LoVo (cell line): ENCODE measurements at regions not wholly inside any gene's neighbourhood (a gene's known extent, or its start where the extent isn't known, plus 50 kb on each side); places are given as distances from the start of the nearest gene placed in this dataset.
"Not testable (repeated sequence)": the region's sequence is repeated elsewhere in the genome, so short reads cannot be mapped to it uniquely, and the experiment has no call there.

Source experiments
- DNase-seq: peaks from one replicate; pipeline ENCODE4 v3.0.0-alpha.2; 2016; ENCODE audit warnings: low spot score

- no peak for DNase-seq
Observed at GRCh38 chr7:12884856-12885440, 197.5 kb downstream of the ARL4A start.

- no peak for DNase-seq
Observed at GRCh38 chr7:12888717-12889116, 201.3 kb downstream of the ARL4A start.

- DNase-seq, result no peak
Observed at GRCh38 chr7:12889391-12889790, 202.0 kb downstream of the ARL4A start.

- DNase-seq, result no peak
Observed at GRCh38 chr7:12890586-12890985, 203.2 kb downstream of the ARL4A start.

GRCh38 chr7:12893292-12893691 lies 205.9 kb downstream of the ARL4A start:
- no peak for DNase-seq

- DNase-seq, result no peak
Observed at GRCh38 chr7:12895296-12895695, 207.9 kb downstream of the ARL4A start.

- no peak for DNase-seq
Observed at GRCh38 chr7:12896316-12896715, 208.9 kb downstream of the ARL4A start.

GRCh38 chr7:12898004-12898403 lies 210.6 kb downstream of the ARL4A start:
- no peak for DNase-seq

- DNase-seq, result no peak
Observed at GRCh38 chr7:12898620-12899019, 211.2 kb downstream of the ARL4A start.

GRCh38 chr7:12905671-12906070 lies 218.2 kb downstream of the ARL4A start:
- no peak for DNase-seq

- DNase-seq, result no peak
Observed at GRCh38 chr7:12907774-12908173, 220.3 kb downstream of the ARL4A start.

- DNase-seq, result no peak
Observed at GRCh38 chr7:12909483-12909882, 222.1 kb downstream of the ARL4A start.

GRCh38 chr7:12911053-12911452 lies 223.6 kb downstream of the ARL4A start:
- DNase-seq, result no peak

- no peak for DNase-seq
Observed at GRCh38 chr7:12913002-12913401, 225.6 kb downstream of the ARL4A start.

- DNase-seq, result no peak
Observed at GRCh38 chr7:12917801-12918200, 230.4 kb downstream of the ARL4A start.

- DNase-seq, result peak; percentile 70
Observed at GRCh38 chr7:12921751-12922345, 234.4 kb downstream of the ARL4A start.

- DNase-seq, result peak; percentile 63
Observed at GRCh38 chr7:12923971-12924370, 236.5 kb downstream of the ARL4A start.

GRCh38 chr7:12926206-12926605 lies 238.8 kb downstream of the ARL4A start:
- DNase-seq, result no peak

- DNase-seq, result peak; percentile 28
Observed at GRCh38 chr7:12927635-12928434, 240.4 kb downstream of the ARL4A start.

GRCh38 chr7:12929476-12930140 lies 242.2 kb downstream of the ARL4A start:
- DNase-seq, result no peak

GRCh38 chr7:12930534-12930933 lies 243.1 kb downstream of the ARL4A start:
- DNase-seq, result no peak

- DNase-seq, result not testable (repeated sequence)
Observed at GRCh38 chr7:12931465-12931864, 244.0 kb downstream of the ARL4A start.

- DNase-seq, result no peak
Observed at GRCh38 chr7:12939694-12940093, 252.3 kb downstream of the ARL4A start.
